GM21360 (cell line): ENCODE measurements at regions not wholly inside any gene's neighbourhood (a gene's known extent, or its start where the extent isn't known, plus 50 kb on each side); places are given as distances from the start of the nearest gene placed in this dataset.

Experiments
- ATAC-seq: cut with Tn5 transposase; IDR thresholded peaks from one replicate; pipeline ENCODE4 v1.9.1; 2021; ENCODE audit warnings: mild to moderate bottlenecking, moderate library complexity; ENCODE audit not compliant: unreplicated experiment

GRCh38 chr3:78402720-78403119, 1362.8 kb downstream of the ROBO2 start:
- ATAC-seq: no peak

DNA sequence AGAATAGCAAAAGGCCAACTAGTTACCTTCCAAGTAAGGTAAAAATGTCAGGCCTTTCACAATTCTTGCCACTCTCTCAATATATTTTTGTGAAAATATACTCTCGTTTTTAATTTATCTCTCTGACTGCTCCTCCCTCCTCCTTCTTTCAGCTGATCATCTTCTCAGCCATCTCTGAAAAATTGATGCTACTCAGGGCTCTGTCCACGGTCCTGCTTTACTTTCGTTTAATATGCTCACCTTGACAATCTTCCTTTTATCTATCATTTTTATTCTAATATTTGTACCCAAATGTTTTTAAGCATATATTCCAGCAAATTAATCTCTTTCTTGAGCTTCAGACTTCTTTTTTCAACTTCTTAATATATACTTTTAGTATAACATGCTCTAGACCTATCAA, 1362.1 kb downstream of the ROBO1 start:
- no peak for ATAC-seq

DNA sequence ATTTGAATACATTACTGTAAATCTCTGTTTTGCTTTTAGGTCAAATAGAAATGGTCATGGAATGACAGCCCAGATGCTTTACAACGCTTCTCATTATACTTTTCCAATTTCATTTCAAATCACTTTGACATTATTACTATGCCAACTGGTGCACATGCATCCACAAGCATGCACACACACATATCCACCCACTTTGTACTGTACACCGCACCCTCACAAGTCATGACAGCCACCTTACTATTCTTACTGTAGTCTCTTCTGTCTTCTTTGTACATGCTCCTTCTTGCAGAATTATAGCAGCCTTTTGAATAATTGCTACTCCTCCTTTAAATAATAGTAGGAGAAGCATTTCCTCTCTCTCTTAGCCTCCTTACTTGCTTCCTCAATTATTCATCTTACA, 1361.4 kb downstream of the ROBO1 start:
- no peak for ATAC-seq

DNA sequence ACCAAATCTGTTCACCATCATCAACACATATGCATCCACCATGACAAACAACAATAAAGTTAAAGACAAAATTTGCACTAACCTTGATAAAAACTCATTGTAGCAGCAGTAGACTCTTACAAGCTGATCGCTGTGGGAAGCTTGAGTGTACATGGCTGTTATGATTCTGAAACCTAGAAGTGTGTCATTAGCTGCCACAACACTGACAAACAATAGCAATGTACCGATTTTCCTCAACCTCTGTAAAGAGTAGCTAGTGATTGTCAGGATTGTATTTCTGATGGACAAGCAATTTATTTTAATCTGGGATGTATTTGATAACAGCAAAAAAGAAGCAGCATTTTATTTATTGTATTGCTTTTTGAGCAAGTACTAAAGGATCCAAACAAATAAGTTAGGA, 1357.7 kb downstream of the ROBO1 start:
- no peak for ATAC-seq

GRCh38 chr3:78414261-78414660, 1353.5 kb downstream of the ROBO1 start:
- ATAC-seq: no peak

DNA sequence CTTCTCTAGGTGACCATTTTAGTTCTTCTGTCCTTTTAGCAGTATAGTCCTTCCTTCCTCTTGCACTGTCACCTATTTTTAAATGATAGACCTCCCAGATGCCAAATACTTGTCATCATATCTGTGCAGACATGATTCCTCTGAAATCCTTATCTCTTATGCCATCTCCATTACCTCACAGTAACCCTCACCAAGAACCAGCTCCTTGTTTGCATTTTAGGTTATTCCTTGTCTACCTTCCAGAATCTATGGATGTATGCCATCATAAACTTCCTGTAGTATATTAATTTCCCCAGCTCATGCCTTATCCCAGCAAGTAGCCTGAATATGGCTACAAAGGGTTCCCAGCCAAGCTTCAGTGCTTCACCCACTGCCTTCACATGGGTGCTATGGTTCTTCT, 1347.2 kb downstream of the ROBO1 start:
- ATAC-seq: no peak

DNA sequence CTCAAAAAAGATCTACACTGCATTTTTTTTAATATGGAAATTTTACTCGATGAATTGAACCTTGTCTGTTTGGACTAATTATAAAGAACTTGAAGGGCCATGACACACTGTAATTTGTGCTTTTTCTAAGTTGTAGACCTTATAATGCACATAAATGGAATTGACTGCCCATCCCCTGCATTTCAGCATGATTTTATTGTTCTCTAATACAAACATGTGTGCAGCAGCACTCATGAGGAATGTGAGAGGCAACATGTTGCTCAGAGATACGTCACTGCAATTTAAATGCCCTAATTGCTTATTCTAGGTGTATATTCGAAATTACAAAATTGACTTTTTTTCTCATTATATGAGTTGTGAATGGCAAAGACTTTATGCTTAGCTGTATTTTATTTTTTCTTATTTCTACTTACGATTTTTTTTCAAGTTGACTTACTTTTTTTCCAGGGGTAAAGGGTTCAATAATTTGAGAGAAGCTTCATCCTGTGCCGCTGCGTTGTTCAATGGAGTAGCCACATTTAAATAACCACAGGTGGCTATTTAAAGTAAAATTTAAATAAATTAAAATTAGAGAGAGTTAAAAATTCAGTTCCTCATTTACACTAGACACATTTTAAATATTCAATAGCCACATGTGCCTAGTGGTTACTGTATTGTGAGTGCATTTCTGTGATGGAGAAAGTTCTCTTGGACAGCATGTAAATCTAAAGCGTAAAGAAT, 1346.4 kb downstream of the ROBO1 start:
- ATAC-seq: no peak

GRCh38 chr3:78424656-78425055, 1343.1 kb downstream of the ROBO1 start:
- no peak for ATAC-seq

DNA sequence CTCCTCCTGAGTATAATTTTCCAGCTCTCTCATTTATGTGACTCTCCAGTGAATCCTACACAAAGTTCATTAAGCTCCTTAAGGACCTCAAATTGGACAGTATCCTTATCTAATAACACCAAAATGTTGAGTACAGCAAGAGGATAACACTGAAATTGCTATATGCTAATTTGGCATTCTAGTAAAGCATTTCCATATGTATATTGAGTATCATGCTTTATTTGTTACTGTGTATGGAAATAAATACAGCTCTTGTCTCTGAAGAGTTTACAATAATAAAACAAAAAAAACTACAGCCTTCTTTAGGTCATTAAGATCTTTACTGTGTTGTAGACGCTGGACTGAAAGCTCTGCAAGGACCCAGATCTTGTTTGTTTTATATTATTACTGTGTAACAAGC, 1341.3 kb downstream of the ROBO1 start:
- ATAC-seq: no peak

- ATAC-seq: no peak
Measured at GRCh38 chr3:78427303-78427702, 1340.5 kb downstream of the ROBO1 start.

DNA sequence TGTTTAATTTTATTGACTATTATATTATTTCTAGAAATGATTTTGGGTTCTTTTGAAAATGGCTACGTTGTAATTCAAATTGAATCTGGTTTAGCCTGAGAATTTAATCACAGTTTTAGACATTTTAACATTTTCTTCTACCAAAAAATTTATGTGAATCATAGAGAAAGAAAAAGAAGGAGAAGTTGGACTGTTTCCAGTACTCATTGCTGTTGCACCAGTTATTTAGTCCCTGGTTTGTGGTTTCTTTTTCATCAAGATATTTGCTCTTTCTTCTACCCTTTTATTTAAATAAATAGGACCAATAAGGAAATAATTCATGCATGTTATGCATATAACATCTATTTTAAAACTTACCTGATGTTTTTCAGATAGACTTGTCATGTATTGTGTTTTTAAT, 1337.1 kb downstream of the ROBO1 start:
- ATAC-seq: no peak

- no peak for ATAC-seq
Measured at GRCh38 chr3:78434801-78435200, 1333.0 kb downstream of the ROBO1 start.

- ATAC-seq: no peak
Measured at GRCh38 chr3:78455166-78455565, 1312.6 kb downstream of the ROBO1 start.

DNA sequence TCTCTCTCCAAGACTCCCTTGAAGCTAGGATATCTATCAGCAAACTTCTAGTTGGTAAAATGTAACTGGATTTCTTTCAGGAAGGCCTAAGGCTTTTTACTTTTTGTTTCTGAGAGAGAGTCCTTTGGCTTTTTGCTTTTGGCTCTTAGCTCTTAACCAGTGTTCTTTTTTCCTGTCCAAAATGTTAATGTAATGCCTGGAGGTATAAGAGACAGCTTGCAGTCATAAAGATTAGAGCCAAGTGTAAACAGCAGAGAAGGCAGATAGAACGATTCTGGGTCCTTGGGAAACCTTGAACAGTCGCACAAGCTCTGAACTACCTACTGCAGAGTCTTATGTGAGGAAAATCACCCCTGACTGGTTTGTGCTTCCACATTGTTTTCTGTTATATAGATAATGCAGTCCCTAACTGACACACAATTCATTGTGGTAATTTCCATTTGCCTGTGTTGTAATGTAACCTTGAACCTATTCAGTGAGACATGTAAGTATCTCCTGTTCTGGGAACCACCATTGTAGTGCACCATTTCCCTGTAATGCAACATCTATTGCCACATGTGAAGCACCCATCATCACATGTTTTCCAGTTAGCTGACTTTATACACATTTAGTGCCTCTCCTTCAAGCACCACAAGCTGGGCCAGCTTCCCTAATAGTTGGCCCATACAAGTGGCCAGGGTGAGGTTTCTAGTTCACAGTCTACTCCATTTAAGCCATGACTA, 1311.9 kb downstream of the ROBO1 start:
- ATAC-seq: no peak

DNA sequence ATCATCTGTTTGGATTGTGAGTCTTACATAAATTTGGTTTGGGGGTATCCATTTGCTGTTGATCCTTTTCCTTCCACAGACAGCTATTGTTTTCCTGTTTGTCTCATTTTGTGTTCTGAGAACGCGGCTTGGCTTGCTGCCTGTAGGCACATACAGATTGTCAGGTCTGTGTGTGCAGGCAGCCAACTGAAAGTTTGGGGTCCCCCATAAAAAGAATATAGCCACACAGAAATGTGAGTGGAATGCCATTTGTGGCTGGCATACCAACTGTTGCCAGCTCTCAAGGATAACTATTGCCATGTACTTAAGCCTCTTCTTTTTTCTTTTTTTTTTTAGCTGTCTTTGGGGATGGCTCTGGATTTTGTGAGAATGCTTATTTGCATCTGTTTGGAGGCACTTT, 1308.0 kb downstream of the ROBO1 start:
- ATAC-seq: no peak

DNA sequence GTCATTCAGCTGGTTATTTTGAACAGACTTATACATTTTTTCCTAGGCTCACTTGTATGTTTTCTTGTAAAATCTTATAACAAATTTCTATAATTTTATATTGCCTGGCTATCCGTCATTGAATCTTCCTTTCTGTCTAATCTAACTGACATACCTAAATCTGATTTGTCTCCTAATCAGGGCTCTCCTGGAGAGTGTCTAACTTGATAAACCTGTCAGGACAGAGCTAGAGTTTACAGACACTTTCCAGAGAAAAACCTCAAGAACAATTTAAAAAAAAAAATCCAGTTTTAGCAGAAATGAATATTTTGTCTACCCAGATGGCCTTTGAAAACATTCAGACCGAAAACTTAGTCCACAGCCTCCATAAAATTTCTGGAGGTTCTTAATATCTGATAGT, 1305.8 kb downstream of the ROBO1 start:
- ATAC-seq: no peak

DNA sequence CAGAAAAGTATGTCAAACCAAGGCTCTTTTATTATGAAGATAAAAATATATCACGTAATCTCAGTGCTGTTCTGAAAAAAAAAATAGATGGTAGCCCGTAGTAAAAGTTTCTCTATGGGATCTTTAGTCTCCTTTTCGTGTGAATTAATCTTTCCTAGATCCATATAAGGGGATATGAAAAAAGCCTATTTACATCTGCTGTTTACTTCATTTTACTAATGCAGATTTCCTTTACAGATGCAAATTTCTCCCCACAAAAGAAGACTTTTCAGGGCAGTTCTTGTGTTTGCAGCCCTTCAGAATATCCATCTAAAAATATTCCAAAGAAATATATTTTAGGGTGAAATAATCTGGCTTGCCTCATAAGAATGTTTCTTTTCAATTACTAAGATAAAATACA, 1291.7 kb downstream of the ROBO1 start:
- no peak for ATAC-seq

GRCh38 chr3:78481050-78481449, 1286.7 kb downstream of the ROBO1 start:
- no peak for ATAC-seq

GRCh38 chr3:78483090-78483489, 1284.7 kb downstream of the ROBO1 start:
- no peak for ATAC-seq

DNA sequence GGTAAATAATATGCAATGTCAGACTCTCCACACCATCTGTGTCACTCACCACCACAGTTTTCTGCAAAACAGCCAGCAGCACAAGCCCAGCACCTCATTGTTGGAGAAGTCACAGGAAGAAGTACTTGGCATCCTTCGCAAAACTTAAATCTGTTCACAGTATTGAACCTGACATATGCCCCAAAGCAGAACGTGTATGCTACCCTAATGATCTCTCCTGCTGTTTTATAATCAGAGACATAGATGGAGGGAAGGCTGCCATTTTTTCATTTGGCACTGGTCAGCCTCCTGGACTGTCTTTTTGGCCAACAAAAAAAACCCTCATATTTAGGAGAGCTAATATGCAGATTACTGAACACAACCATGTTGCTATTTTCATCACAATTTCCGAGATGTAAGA, 1272.9 kb downstream of the ROBO1 start:
- no peak for ATAC-seq

DNA sequence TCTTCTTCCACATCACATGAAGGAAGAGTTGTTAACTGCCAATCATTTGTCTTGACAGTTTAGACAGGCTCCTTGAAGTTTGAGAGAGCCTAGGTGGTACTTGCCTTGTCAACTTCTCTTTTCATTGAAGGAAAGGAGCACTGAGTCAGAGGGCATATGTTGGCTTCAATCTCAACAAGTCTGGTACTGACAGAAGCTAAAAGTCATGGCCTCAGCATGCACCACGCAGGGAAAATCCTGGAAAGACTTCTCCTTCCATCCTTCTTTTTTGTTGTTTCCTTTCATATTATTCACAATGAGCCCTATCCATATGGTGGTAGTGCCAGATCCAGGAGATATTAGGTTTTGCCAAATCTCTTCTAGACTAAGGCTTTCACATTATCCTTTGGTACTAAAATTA, 1272.5 kb downstream of the ROBO1 start:
- ATAC-seq: no peak

- ATAC-seq: no peak
Measured at GRCh38 chr3:78496501-78496900, 1271.3 kb downstream of the ROBO1 start.

- ATAC-seq: no peak
Measured at GRCh38 chr3:78497021-78497420, 1270.8 kb downstream of the ROBO1 start.
